ENCODE measurements at regions not wholly inside any gene's neighbourhood (a gene's known extent, or its start where the extent isn't known, plus 50 kb on each side); places are given as distances from the start of the nearest gene placed in this dataset.
A peak's percentile ranks its signal among the peaks of the same experiment; 100 is the strongest.

DNA sequence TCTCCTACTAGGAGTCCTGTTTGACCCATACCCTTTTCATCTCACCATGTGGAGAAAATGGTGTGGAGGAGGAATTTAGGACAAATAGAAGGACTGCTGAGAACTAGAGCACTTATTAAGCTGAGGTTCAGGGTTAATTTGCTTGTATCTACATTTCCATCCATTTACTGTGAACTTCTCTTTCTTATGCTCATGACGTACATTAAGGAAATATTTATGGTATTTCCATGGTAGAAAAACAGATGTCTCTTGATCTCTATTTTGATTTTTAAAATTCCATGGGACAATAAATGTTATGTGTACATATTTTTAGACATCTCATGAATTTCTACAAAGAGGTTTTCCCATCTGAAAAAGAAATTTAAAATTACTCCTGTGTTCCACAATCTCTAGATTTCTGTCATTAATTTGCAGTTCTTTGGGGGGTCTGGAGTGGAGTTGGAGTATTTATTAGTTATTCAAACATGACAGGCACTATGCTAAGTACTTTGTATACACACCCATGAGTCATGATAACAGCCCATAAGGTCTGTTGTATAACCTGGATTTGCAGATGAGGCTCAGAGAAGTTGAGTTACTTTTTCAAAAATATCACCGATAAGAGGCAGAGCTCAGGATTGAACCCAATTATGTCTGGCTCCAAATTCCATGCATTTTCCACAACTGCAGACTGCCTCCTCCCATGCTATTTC is 112.6 kb downstream of the COPS8 start:
- ATAC-seq, result no peak
- intact Hi-C loops (cut with micrococcal nuclease), result no loop called here
- H3K36me3 Mint-ChIP-seq (ENCODE audit: low read depth), result no peaks in the 10 kb centered on the region
- ChIA-PET POLR2A (no interaction called here), CTCF (interaction anchor here (0.9 kb wide), 1 partner anchor 315 kb away, joined by 3 read pairs; no protein-coding TSS in a partner anchor)
- TF ChIP-seq, protein P1, sequence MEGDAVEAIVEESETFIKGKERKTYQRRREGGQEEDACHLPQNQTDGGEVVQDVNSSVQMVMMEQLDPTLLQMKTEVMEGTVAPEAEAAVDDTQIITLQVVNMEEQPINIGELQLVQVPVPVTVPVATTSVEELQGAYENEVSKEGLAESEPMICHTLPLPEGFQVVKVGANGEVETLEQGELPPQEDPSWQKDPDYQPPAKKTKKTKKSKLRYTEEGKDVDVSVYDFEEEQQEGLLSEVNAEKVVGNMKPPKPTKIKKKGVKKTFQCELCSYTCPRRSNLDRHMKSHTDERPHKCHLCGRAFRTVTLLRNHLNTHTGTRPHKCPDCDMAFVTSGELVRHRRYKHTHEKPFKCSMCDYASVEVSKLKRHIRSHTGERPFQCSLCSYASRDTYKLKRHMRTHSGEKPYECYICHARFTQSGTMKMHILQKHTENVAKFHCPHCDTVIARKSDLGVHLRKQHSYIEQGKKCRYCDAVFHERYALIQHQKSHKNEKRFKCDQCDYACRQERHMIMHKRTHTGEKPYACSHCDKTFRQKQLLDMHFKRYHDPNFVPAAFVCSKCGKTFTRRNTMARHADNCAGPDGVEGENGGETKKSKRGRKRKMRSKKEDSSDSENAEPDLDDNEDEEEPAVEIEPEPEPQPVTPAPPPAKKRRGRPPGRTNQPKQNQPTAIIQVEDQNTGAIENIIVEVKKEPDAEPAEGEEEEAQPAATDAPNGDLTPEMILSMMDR (IDR thresholded peaks at IDR 0.05), result no peak
- no peak overlapping the region for H3K4me3 Mint-ChIP-seq
- peaks cover 4% of the 10 kb centered on the region for H3K4me1 Mint-ChIP-seq (ENCODE audit: low read depth)
- H3K27me3 Mint-ChIP-seq, result peaks cover 5% of the 10 kb centered on the region
- H3K27ac Mint-ChIP-seq, result no peak overlapping the region
- no peak for DNase-seq
- H3K9me3 Mint-ChIP-seq, result no peaks in the 10 kb centered on the region

DNA sequence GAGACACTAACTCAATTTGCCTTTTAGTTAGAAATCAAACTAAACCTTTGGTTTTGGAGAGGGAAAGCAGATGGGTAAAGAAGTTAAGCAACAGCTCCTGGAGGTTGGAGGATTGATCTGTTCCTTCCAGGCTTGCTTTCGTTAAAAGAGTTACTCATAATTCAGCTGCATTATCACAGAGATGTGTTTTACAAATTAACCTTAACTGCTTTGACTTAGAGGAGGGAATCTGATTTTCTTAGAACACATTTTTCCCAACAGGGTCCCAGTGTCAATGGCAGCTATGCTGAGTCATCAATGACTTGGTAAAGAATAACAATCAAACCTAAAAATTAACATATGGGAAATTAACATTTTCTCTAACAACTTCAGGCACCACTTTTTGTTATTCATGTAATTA is 113.4 kb downstream of the COPS8 start:
- Mint-ChIP-seq H3K36me3 (ENCODE audit: low read depth) (no peaks in the 10 kb centered on the region), H3K9me3 (no peaks in the 10 kb centered on the region), H3K4me1 (ENCODE audit: low read depth) (peaks cover 4% of the 10 kb centered on the region), H3K27me3 (peaks cover 11% of the 10 kb centered on the region), H3K27ac (no peak overlapping the region), H3K4me3 (no peak overlapping the region)
- ChIA-PET POLR2A (no interaction called here), CTCF (interaction anchor here (0.9 kb wide), 1 partner anchor 314 kb away, joined by 3 read pairs; no protein-coding TSS in a partner anchor)
- TF ChIP-seq, protein P1 (IDR thresholded peaks at IDR 0.05), result no peak
- intact Hi-C loops (cut with micrococcal nuclease), result no loop called here
- no peak for ATAC-seq
- DNase-seq, result no peak

DNA sequence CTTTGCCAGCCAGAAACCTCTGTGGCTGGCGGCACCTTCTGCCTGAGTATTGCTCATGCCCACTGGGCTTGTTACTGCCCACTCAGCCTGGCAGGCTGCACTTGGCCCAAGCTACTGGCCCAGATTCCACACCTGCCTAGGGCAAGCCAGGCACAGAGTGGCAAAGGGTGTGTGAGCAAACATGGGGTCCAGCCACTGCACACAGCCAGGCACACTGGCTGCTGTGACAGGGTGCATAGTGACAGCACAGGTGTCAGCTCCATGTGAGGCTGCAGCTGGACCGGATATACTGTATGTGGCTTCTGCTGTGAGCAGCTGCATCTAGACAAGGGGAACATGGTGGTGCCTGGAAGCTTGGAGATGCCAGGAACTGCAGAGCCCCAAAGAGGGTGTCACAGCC is 113.9 kb downstream of the COPS8 start:
- no peak for DNase-seq
- Mint-ChIP-seq H3K27me3 (peaks cover 10% of the 10 kb centered on the region), H3K27ac (no peak overlapping the region), H3K4me3 (no peak overlapping the region), H3K4me1 (ENCODE audit: low read depth) (peaks cover 4% of the 10 kb centered on the region), H3K36me3 (ENCODE audit: low read depth) (no peaks in the 10 kb centered on the region), H3K9me3 (no peaks in the 10 kb centered on the region)
- ChIA-PET CTCF (no interaction called here), POLR2A (no interaction called here)
- intact Hi-C loops (cut with micrococcal nuclease), result no loop called here
- no peak for ATAC-seq
- TF ChIP-seq, protein P1 (IDR thresholded peaks at IDR 0.05), result no peak

DNA sequence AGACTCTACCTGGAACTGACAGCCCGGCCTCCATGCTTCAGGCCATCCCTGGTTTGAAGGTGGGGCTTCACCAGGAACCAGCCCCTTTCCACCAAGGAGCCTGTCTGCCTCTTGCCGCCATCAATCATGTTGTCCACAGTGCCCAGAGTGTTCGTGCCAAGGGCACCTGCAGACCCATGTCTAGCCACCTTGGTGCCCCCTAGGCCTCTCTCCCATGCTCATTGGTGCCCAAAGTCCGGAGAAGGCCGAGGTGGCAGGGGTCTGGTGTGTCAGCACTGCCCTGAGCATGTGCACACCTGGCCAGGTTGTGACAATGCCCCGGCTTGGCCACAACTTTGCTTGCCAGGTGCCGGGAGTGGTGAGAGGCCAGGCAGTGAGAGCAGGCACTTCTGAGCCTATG is 114.8 kb downstream of the COPS8 start:
- H3K4me1 Mint-ChIP-seq (ENCODE audit: low read depth), result peaks cover 4% of the 10 kb centered on the region
- TF ChIP-seq, protein P1 (IDR thresholded peaks at IDR 0.05), result no peak

DNA sequence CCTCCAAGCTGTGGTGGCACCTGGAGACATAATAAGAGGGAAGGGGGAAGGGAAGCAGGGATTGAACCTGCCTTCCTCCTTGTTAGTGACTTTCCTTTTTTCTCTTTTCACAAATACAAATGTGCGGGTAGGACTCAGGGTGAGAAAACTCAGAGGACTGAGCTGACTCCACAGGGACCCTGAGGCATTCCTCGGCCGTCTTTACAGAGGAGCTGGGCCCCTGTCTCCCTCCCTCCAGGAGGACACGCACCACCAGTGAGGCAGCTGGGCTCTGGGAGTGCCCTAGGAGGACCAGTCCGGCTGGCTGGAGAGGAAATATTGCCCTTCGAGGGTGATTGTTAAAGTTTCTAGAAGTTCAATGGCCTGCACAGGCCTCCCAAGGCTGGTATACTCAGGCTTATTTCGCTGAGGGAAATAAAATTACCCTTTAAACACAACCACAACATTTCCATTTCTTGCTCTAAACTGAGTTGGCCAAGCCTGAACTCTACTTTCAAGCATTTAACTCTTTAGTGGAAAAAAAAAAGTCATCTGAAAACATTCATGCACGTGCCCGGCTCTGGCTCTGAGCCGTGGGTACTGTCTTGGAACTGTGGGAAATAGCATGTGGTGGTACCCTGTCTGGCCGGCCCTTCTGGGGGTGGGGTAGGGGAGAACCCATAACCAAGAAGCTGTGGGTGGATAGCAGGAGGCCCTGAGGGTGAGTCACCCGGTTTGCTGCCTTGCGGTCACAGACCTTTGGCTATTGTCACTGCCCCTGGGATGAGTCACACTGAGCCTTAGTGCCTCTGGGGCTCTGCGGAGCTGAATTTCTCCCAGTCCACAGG is 116.0 kb downstream of the COPS8 start:
- Mint-ChIP-seq H3K9me3 (no peaks in the 10 kb centered on the region), H3K36me3 (ENCODE audit: low read depth) (no peaks in the 10 kb centered on the region), H3K27ac (no peak overlapping the region), H3K4me1 (ENCODE audit: low read depth) (peaks cover 4% of the 10 kb centered on the region), H3K27me3 (peaks cover 9% of the 10 kb centered on the region), H3K4me3 (no peak overlapping the region)
- POLR2A ChIA-PET, result no interaction called here
- intact Hi-C loops (cut with micrococcal nuclease), result no loop called here
- ATAC-seq (peak; percentile 61), DNase-seq (peak; percentile 39)
- TF ChIP-seq, protein P1 (IDR thresholded peaks at IDR 0.05), result no peak
- CTCF ChIA-PET, result interaction anchor here (1.3 kb wide), 1 partner anchor 36 kb away, joined by 3 read pairs; no protein-coding TSS in a partner anchor

More for the DNA sequence above, 114.8 kb downstream of the COPS8 start:
- Mint-ChIP-seq H3K4me3 (no peak overlapping the region), H3K9me3 (no peaks in the 10 kb centered on the region), H3K27ac (no peak overlapping the region), H3K36me3 (ENCODE audit: low read depth) (no peaks in the 10 kb centered on the region), H3K27me3 (peaks cover 10% of the 10 kb centered on the region)
- POLR2A ChIA-PET, result no interaction called here
- intact Hi-C loops (cut with micrococcal nuclease), result no loop called here
- DNase-seq (no peak), ATAC-seq (no peak)
- CTCF ChIA-PET, result no interaction called here

Measured in activated CD8-positive, alpha-beta T cell treated with anti-CD3 and anti-CD28 coated beads for 36 hours (primary cell).